GM12865 (cell line): ENCODE measurements at regions not wholly inside any gene's neighbourhood (a gene's known extent, or its start where the extent isn't known, plus 50 kb on each side); places are given as distances from the start of the nearest gene placed in this dataset.
"Not testable (repeated sequence)": the region's sequence is repeated elsewhere in the genome, so short reads cannot be mapped to it uniquely, and the experiment has no call there.

Experiments used
- DNase-seq: peaks from one replicate; pipeline ENCODE4 v3.0.0; 2010; ENCODE audit warnings: low read depth
- H3K4me3 ChIP-seq: 2 replicates; pipeline ENCODE4 v1.5.1; 2011; ENCODE audit warnings: mild to moderate bottlenecking, low read depth, low read length, control low read depth
- CTCF ChIP-seq: IDR thresholded peaks from 2 replicates; pipeline ENCODE4 v1.5.1; 2011; ENCODE audit warnings: low read length, control low read depth, low read depth, inconsistent platforms; ENCODE audit not compliant: insufficient read depth; ENCODE audit errors: missing control alignments

- no peak overlapping the region for H3K4me3 ChIP-seq
- no peak for DNase-seq
- no peak for TF ChIP-seq CTCF
Observed at GRCh38 chr7:106750773-106751172, 89.8 kb upstream of the CCDC71L start.

GRCh38 chr7:106752367-106752766 lies 91.4 kb upstream of the CCDC71L start:
- no peak for DNase-seq
- no peak overlapping the region for H3K4me3 ChIP-seq
- TF ChIP-seq CTCF, result no peak

- not testable (repeated sequence) for H3K4me3 ChIP-seq, DNase-seq
Observed at GRCh38 chr7:106755024-106755423, 94.1 kb upstream of the CCDC71L start.

- no peak for DNase-seq
- no peak for TF ChIP-seq CTCF
- no peak overlapping the region for H3K4me3 ChIP-seq
Observed at GRCh38 chr7:106755641-106756040, 94.7 kb upstream of the CCDC71L start.

GRCh38 chr7:106756071-106756470 lies 95.1 kb upstream of the CCDC71L start:
- no peak for DNase-seq
- no peak for TF ChIP-seq CTCF
- no peak overlapping the region for H3K4me3 ChIP-seq

GRCh38 chr7:106756884-106757283 lies 95.9 kb upstream of the CCDC71L start:
- no peak for DNase-seq
- no peak overlapping the region for H3K4me3 ChIP-seq
- no peak for TF ChIP-seq CTCF

- no peak for TF ChIP-seq CTCF
- no peak for DNase-seq
- H3K4me3 ChIP-seq, result no peak overlapping the region
Observed at GRCh38 chr7:106757846-106758245, 96.9 kb upstream of the CCDC71L start.

GRCh38 chr7:106762845-106763244 lies 101.9 kb upstream of the CCDC71L start:
- not testable (repeated sequence) for H3K4me3 ChIP-seq, DNase-seq
